Panc1 (cell line): ENCODE measurements at regions not wholly inside any gene's neighbourhood (a gene's known extent, or its start where the extent isn't known, plus 50 kb on each side); places are given as distances from the start of the nearest gene placed in this dataset.

ENCODE experiments used
- ATAC-seq: fragments of 200-7000 bp; cut with Tn5 transposase; 2 replicates; pipeline ENCODE4 v1.9.1; 2020; ENCODE audit warnings: mild to moderate bottlenecking, moderate library complexity
- BruUV-seq: library from RNA; stranded (reverse); fragments of 400-500 nt; replicated peaks from 2 replicates; lab custom pipeline; 2021; lab: Mats Ljungman, UMichigan
- CTCF ChIA-PET: fragments of 300-600 bp; sonication (Branson Sonifier 250); formaldehyde crosslinking; loops from one replicate; lab custom pipeline; 2022; ENCODE audit warnings: antibody characterized with exemption; lab: Charles Lee
- POLR2A ChIA-PET: fragments of 300-600 bp; sonication (Branson Sonifier 250); formaldehyde crosslinking; loops from one replicate; lab custom pipeline; 2022; ENCODE audit warnings: antibody characterized with exemption; lab: Charles Lee
- DNase-seq: peaks from one replicate; pipeline ENCODE4 v3.0.0-alpha.2; 2010; ENCODE audit warnings: low read depth, low spot score
- H3K27ac ChIP-seq: 2 replicates; pipeline ENCODE4 v1.5.1; 2011; ENCODE audit warnings: mild to moderate bottlenecking, low read length, inconsistent platforms
- H3K27me3 ChIP-seq: fragments of 200-500 bp; sonication (Bioruptor generic); 2 replicates; pipeline ENCODE4 v1.6.0; 2014; ENCODE audit warnings: low read length, inconsistent platforms; ENCODE audit not compliant: control insufficient read depth, insufficient read depth
- H3K36me3 ChIP-seq: fragments of 200-500 bp; sonication (Bioruptor generic); 2 replicates; pipeline ENCODE4 v1.5.1; 2014; ENCODE audit warnings: inconsistent platforms, mild to moderate bottlenecking, low read length, moderate library complexity; ENCODE audit not compliant: control insufficient read depth, insufficient read depth
- H3K4me1 ChIP-seq: 2 replicates; pipeline ENCODE4 v1.5.1; 2011; ENCODE audit warnings: inconsistent platforms, mild to moderate bottlenecking, low read length, moderate library complexity; ENCODE audit not compliant: control insufficient read depth, insufficient read depth
- H3K4me3 ChIP-seq, 2 experiments: 2 replicates each; pipeline ENCODE4 v1.5.1; 2011 to 2012; ENCODE audit warnings: low read depth in 2 of 2, low read length in 2 of 2, mild to moderate bottlenecking in 2 of 2, inconsistent platforms in 1 of 2, moderate library complexity in 1 of 2
- H3K9me3 ChIP-seq: fragments of 200-500 bp; sonication (Bioruptor generic); 2 replicates; pipeline ENCODE4 v1.5.1; 2014; ENCODE audit warnings: low read depth, mild to moderate bottlenecking, inconsistent platforms, low read length, moderate library complexity; ENCODE audit not compliant: control insufficient read depth, insufficient read depth
- CTCF ChIP-seq: fragments of 450-650 bp; IDR thresholded peaks from 2 replicates; pipeline ENCODE4 v1.5.1; 2017; ENCODE audit warnings: mild to moderate bottlenecking
- POLR2AphosphoS5 ChIP-seq: IDR thresholded peaks from 2 replicates; pipeline ENCODE4 v1.6.1; 2012; ENCODE audit warnings: mild to moderate bottlenecking, low read depth, low read length, moderate library complexity
- REST ChIP-seq, 2 experiments: IDR thresholded peaks; 2 replicates each; pipeline ENCODE4 v1.6.1; 2011 to 2012; ENCODE audit warnings: low read depth in 2 of 2, control low read depth in 1 of 2, low read length in 1 of 2, mild to moderate bottlenecking in 1 of 2, moderate library complexity in 1 of 2; ENCODE audit not compliant: insufficient read depth in 1 of 2
- SIN3A ChIP-seq: IDR thresholded peaks from 2 replicates; pipeline ENCODE4 v1.6.1; 2012; ENCODE audit warnings: low read depth, mild to moderate bottlenecking, low read length, moderate library complexity, borderline replicate concordance; ENCODE audit not compliant: insufficient read depth
- TCF7L2 ChIP-seq: IDR thresholded peaks from 2 replicates; pipeline ENCODE4 v1.6.1; 2011; ENCODE audit warnings: mild to moderate bottlenecking, low read depth, low read length, inconsistent platforms
- in situ Hi-C: cut with HindIII; loops from 2 replicates; pipeline ENCODE4 v1.10.0; 2016; ENCODE audit warnings: low sequenced_read_pairs, low pct_unique_long_range_greater_than_20kb
- intact Hi-C: fragments of 100-400 bp; cut with micrococcal nuclease; formaldehyde crosslinking; loops from one replicate; pipeline ENCODE4 v1.10.0; 2022; ENCODE audit not compliant: unreplicated experiment

- BruUV-seq: no TSS peak
- POLR2A ChIA-PET: no interaction called here
These were observed 250.9 kb upstream of the CRY1 start for GRCh38 chr12:107344035-107344808.

DNA sequence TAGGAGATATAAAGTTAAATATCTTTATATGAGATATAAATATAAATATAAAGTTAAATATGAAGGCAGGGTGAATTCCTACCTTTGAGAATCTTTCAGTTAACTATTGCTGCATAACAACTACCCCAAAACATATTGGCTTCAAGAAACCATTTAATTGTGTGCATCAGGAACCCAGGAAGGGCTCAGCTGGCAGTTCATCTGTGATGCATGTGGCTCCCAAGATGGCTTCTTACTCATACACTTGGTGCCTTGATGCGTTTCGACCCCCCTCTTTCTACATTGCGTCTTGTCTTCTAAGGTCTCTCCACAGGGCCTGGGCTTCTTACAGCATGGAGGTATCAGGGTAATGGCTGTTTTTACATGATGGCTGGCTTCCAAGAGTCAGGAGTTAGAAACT lies 253.9 kb upstream of the CRY1 start:
- CTCF ChIA-PET: no interaction called here
- in situ Hi-C loops: no loop called here
- H3K4me3 ChIP-seq: no peak overlapping the region
- H3K27me3 ChIP-seq: no peaks in the 10 kb centered on the region
- intact Hi-C loops: no loop called here
- no peaks in the 10 kb centered on the region for H3K9me3 ChIP-seq
- ATAC-seq (no peak), DNase-seq (no peak)
- H3K4me1 ChIP-seq: no peaks in the 10 kb centered on the region
- BruUV-seq: no TSS peak
- TF ChIP-seq CTCF (no peak), TCF7L2 (no peak), REST (IDR thresholded peaks at IDR 0.05; ENCODE audit: insufficient read depth in 1 of 2, low read depth in 2 of 2, low read length in 1 of 2) (no peak), POLR2AphosphoS5 (no peak), SIN3A (no peak)
- POLR2A ChIA-PET: interaction anchor here (0.5 to 0.6 kb wide), 2 partner anchors 26 to 577 kb away, joined by 3 to 6 read pairs; no protein-coding TSS in a partner anchor
- H3K27ac ChIP-seq: no peak overlapping the region
- H3K36me3 ChIP-seq: no peaks in the 10 kb centered on the region

More at GRCh38 chr12:107344035-107344808, 250.9 kb upstream of the CRY1 start:
- CTCF ChIA-PET: no interaction called here
- Histone ChIP-seq H3K27me3 (no peaks in the 10 kb centered on the region), H3K36me3 (no peaks in the 10 kb centered on the region), H3K27ac (no peak overlapping the region), H3K4me3 (no peak overlapping the region), H3K4me1 (no peaks in the 10 kb centered on the region), H3K9me3 (no peaks in the 10 kb centered on the region)
- no peak for TF ChIP-seq REST (IDR thresholded peaks at IDR 0.05; ENCODE audit: insufficient read depth in 1 of 2, low read depth in 2 of 2, low read length in 1 of 2)
- TF ChIP-seq POLR2AphosphoS5: no peak
- TF ChIP-seq CTCF: no peak
- TF ChIP-seq SIN3A: no peak
- TF ChIP-seq TCF7L2: no peak
- intact Hi-C loops: no loop called here
- in situ Hi-C loops: no loop called here
- DNase-seq (peak; percentile 28), ATAC-seq (no peak)
